NCI-H2081 treated with DMSO at 0.1 percent for 48 hours (cell line): ENCODE measurements at regions not wholly inside any gene's neighbourhood (a gene's known extent, or its start where the extent isn't known, plus 50 kb on each side); places are given as distances from the start of the nearest gene placed in this dataset.

Experiments
- DNase-seq: peaks from one replicate; lab custom pipeline; 2025; lab: John Stamatoyannopoulos, UW

GRCh38 chr1:95370691-95371562, 136.9 kb downstream of the RWDD3 start:
- DNase-seq: no peak

- peak; percentile 60 for DNase-seq
Measured at GRCh38 chr1:95371666-95372282, 137.8 kb downstream of the RWDD3 start.

- no peak for DNase-seq
Measured at GRCh38 chr1:95375174-95375573, 141.2 kb downstream of the RWDD3 start.

- no peak for DNase-seq
Measured at GRCh38 chr1:95380909-95381308, 146.9 kb downstream of the RWDD3 start.

GRCh38 chr1:95382000-95382786, 148.2 kb downstream of the RWDD3 start:
- DNase-seq: no peak

GRCh38 chr1:95383111-95383510, 149.1 kb downstream of the RWDD3 start:
- DNase-seq: no peak

- no peak for DNase-seq
Measured at GRCh38 chr1:95384567-95384966, 150.6 kb downstream of the RWDD3 start.

- DNase-seq: no peak
Measured at GRCh38 chr1:95386371-95386770, 152.4 kb downstream of the RWDD3 start.

- DNase-seq: no peak
Measured at GRCh38 chr1:95386915-95387314, 152.9 kb downstream of the RWDD3 start.

GRCh38 chr1:95388031-95388430, 154.0 kb downstream of the RWDD3 start:
- DNase-seq: peak; percentile 61

- DNase-seq: no peak
Measured at GRCh38 chr1:95393434-95393833, 159.4 kb downstream of the RWDD3 start.

- no peak for DNase-seq
Measured at GRCh38 chr1:95396557-95396956, 162.5 kb downstream of the RWDD3 start.

- DNase-seq: no peak
Measured at GRCh38 chr1:95402780-95403179, 168.8 kb downstream of the RWDD3 start.

- no peak for DNase-seq
Measured at GRCh38 chr1:95406279-95406678, 172.3 kb downstream of the RWDD3 start.

- no peak for DNase-seq
Measured at GRCh38 chr1:95407131-95407885, 173.3 kb downstream of the RWDD3 start.

GRCh38 chr1:95407886-95408291, 173.9 kb downstream of the RWDD3 start:
- DNase-seq: no peak

GRCh38 chr1:95408507-95409136, 174.6 kb downstream of the RWDD3 start:
- no peak for DNase-seq

GRCh38 chr1:95409276-95409675, 175.3 kb downstream of the RWDD3 start:
- DNase-seq: no peak

- no peak for DNase-seq
Measured at GRCh38 chr1:95409901-95410300, 175.9 kb downstream of the RWDD3 start.

GRCh38 chr1:95415146-95415545, 181.1 kb downstream of the RWDD3 start:
- DNase-seq: no peak

GRCh38 chr1:95426772-95427171, 192.8 kb downstream of the RWDD3 start:
- no peak for DNase-seq
